H9 (cell line): ENCODE measurements at regions not wholly inside any gene's neighbourhood (a gene's known extent, or its start where the extent isn't known, plus 50 kb on each side); places are given as distances from the start of the nearest gene placed in this dataset.

Source experiments
- DNase-seq: peaks from one replicate; pipeline ENCODE4 v3.0.0-alpha.2; 2017
- H2AFZ ChIP-seq: one replicate; pipeline ENCODE4 v1.6.1; 2013; ENCODE audit warnings: mild to moderate bottlenecking, low read length, control low read depth, moderate library complexity
- H2AK5ac ChIP-seq: 2 replicates; pipeline ENCODE4 v1.6.1; 2013; ENCODE audit warnings: low read length, control low read depth, mixed read lengths; ENCODE audit not compliant: insufficient read length
- H2BK120ac ChIP-seq: one replicate; pipeline ENCODE4 v1.6.1; 2013; ENCODE audit warnings: low read depth, mild to moderate bottlenecking, low read length, control low read depth, inconsistent platforms; ENCODE audit not compliant: poor library complexity, severe bottlenecking
- H2BK12ac ChIP-seq: 2 replicates; pipeline ENCODE4 v1.6.1; 2013; ENCODE audit warnings: low read length, control low read depth, mixed read lengths, low read depth; ENCODE audit not compliant: insufficient read length
- H2BK15ac ChIP-seq: 2 replicates; pipeline ENCODE4 v1.6.1; 2013; ENCODE audit warnings: low read depth, low read length, control low read depth
- H2BK20ac ChIP-seq: one replicate; pipeline ENCODE4 v1.6.1; 2013; ENCODE audit warnings: low read depth, mild to moderate bottlenecking, low read length, control low read depth, inconsistent platforms; ENCODE audit not compliant: poor library complexity, severe bottlenecking
- H2BK5ac ChIP-seq: 2 replicates; pipeline ENCODE4 v1.6.1; 2013; ENCODE audit warnings: low read length, control low read depth, mixed read lengths; ENCODE audit not compliant: insufficient read length
- H3K14ac ChIP-seq: 2 replicates; pipeline ENCODE4 v1.6.1; 2013; ENCODE audit warnings: low read length, control low read depth; ENCODE audit not compliant: insufficient read depth
- H3K18ac ChIP-seq: 2 replicates; pipeline ENCODE4 v1.6.1; 2013; ENCODE audit warnings: low read depth, mild to moderate bottlenecking, mixed read lengths, low read length, control low read depth; ENCODE audit not compliant: insufficient read length
- H3K23ac ChIP-seq: 2 replicates; pipeline ENCODE4 v1.6.1; 2013; ENCODE audit warnings: low read length, control low read depth, mixed read lengths, low read depth; ENCODE audit not compliant: insufficient read length
- H3K23me2 ChIP-seq: 2 replicates; pipeline ENCODE4 v1.6.1; 2013; ENCODE audit warnings: low read depth, mild to moderate bottlenecking, mixed read lengths, low read length, control low read depth; ENCODE audit not compliant: insufficient read length, poor library complexity, severe bottlenecking
- H3K27ac ChIP-seq: 2 replicates; pipeline ENCODE4 v1.5.1; 2013; ENCODE audit warnings: low read length, control low read depth, mixed read lengths, low read depth; ENCODE audit not compliant: insufficient read length
- H3K27me3 ChIP-seq: 2 replicates; pipeline ENCODE4 v1.6.1; 2013; ENCODE audit warnings: low read length, control low read depth, inconsistent platforms; ENCODE audit not compliant: insufficient read depth
- H3K4ac ChIP-seq: 2 replicates; pipeline ENCODE4 v1.6.1; 2013; ENCODE audit warnings: low read depth, mild to moderate bottlenecking, control low read depth, inconsistent platforms, low read length, moderate library complexity
- H3K4me1 ChIP-seq: 2 replicates; pipeline ENCODE4 v1.6.1; 2013; ENCODE audit warnings: low read length, control low read depth, inconsistent platforms; ENCODE audit not compliant: insufficient read depth
- H3K4me2 ChIP-seq: 2 replicates; pipeline ENCODE4 v1.6.1; 2013; ENCODE audit warnings: low read length, control low read depth, mixed read lengths; ENCODE audit not compliant: insufficient read length, insufficient read depth
- H3K56ac ChIP-seq: 2 replicates; pipeline ENCODE4 v1.6.1; 2013; ENCODE audit warnings: low read depth, mild to moderate bottlenecking, mixed read lengths, low read length, control low read depth; ENCODE audit not compliant: insufficient read length
- H3K79me1 ChIP-seq: 2 replicates; pipeline ENCODE4 v1.6.1; 2013; ENCODE audit warnings: low read depth, mild to moderate bottlenecking, moderate library complexity, low read length, control low read depth, inconsistent platforms; ENCODE audit not compliant: insufficient read depth, poor library complexity, severe bottlenecking
- H3K79me2 ChIP-seq: 2 replicates; pipeline ENCODE4 v1.6.1; 2013; ENCODE audit warnings: low read length, control low read depth, inconsistent platforms; ENCODE audit not compliant: insufficient read depth
- H3K9ac ChIP-seq: 2 replicates; pipeline ENCODE4 v1.6.1; 2013; ENCODE audit warnings: low read length, control low read depth, mixed read lengths; ENCODE audit not compliant: insufficient read length; ENCODE audit errors: extremely low read depth
- H3K9me3 ChIP-seq: one replicate; pipeline ENCODE4 v1.6.1; 2013; ENCODE audit warnings: low read depth, low read length, inconsistent platforms; ENCODE audit not compliant: control insufficient read depth
- H3T11ph ChIP-seq: one replicate; pipeline ENCODE4 v1.6.1; 2013; ENCODE audit warnings: mild to moderate bottlenecking, low read length, control low read depth, inconsistent platforms
- H4K20me1 ChIP-seq: one replicate; pipeline ENCODE4 v1.6.1; 2013; ENCODE audit not compliant: control insufficient read depth, insufficient read length, insufficient read depth
- H4K5ac ChIP-seq: 2 replicates; pipeline ENCODE4 v1.6.1; 2013; ENCODE audit warnings: low read depth, mild to moderate bottlenecking, mixed read lengths, low read length, control low read depth; ENCODE audit not compliant: insufficient read length
- H4K8ac ChIP-seq: replicated peaks from 2 replicates; pipeline ENCODE4 v1.6.1; 2013; ENCODE audit warnings: low read length, control low read depth, mixed read lengths, low read depth; ENCODE audit not compliant: insufficient read length
- H4K91ac ChIP-seq: 2 replicates; pipeline ENCODE4 v1.6.1; 2013; ENCODE audit warnings: low read depth, mild to moderate bottlenecking, moderate library complexity, mixed read lengths, low read length, control low read depth; ENCODE audit not compliant: insufficient read length
- H3K27ac Mint-ChIP-seq, 3 experiments: 2 replicates in 2 of 3; 3 replicates in 1 of 3; pipeline ENCODE4 v1.8.0; 2020 to 2021; ENCODE audit warnings: mixed read lengths in 3 of 3, mild to moderate bottlenecking in 1 of 3, moderate library complexity in 1 of 3
- H3K27me3 Mint-ChIP-seq: 2 replicates; pipeline ENCODE4 v1.8.0; 2021; ENCODE audit warnings: low read depth, mild to moderate bottlenecking, moderate library complexity, mixed read lengths
- H3K36me3 Mint-ChIP-seq, 3 experiments: 2 replicates in 2 of 3; 3 replicates in 1 of 3; pipeline ENCODE4 v1.8.0; 2020 to 2021; ENCODE audit warnings: low read depth in 3 of 3, mixed read lengths in 3 of 3; ENCODE audit not compliant: insufficient read depth in 1 of 3
- H3K4me1 Mint-ChIP-seq, 2 experiments: 2 replicates each; pipeline ENCODE4 v1.8.0; 2020; ENCODE audit warnings: mixed read lengths in 2 of 2
- H3K4me3 Mint-ChIP-seq, 2 experiments: 2 replicates in 1 of 2; 3 replicates in 1 of 2; pipeline ENCODE4 v1.8.0; 2020 to 2021; ENCODE audit warnings: mild to moderate bottlenecking in 2 of 2, mixed read lengths in 2 of 2, moderate library complexity in 1 of 2
- H3K9me3 Mint-ChIP-seq, 2 experiments: 2 replicates in 1 of 2; 3 replicates in 1 of 2; pipeline ENCODE4 v1.8.0; 2020; ENCODE audit warnings: mild to moderate bottlenecking in 2 of 2, mixed read lengths in 2 of 2, moderate library complexity in 1 of 2
- WGBS: extraction: QIAGEN DNeasy Blood & Tissue Kit; methylation state at CpG from one replicate; pipeline ENCODE4 v1.1.7; 2013; ENCODE audit warnings: missing lambda C conversion rate, low lambda C conversion rate, mixed read lengths; ENCODE audit not compliant: insufficient read length; ENCODE audit errors: extremely low coverage; 5-methylcytosine and 5-hydroxymethylcytosine counted together
- TF ChIP-seq, protein P1 (sequence below): fragments of 200-600 bp; sonication (generic); conservative IDR thresholded peaks from 3 replicates; pipeline ENCODE4 v1.8.0; 2021; ENCODE audit warnings: antibody characterized with exemption, mild to moderate bottlenecking

DNA sequence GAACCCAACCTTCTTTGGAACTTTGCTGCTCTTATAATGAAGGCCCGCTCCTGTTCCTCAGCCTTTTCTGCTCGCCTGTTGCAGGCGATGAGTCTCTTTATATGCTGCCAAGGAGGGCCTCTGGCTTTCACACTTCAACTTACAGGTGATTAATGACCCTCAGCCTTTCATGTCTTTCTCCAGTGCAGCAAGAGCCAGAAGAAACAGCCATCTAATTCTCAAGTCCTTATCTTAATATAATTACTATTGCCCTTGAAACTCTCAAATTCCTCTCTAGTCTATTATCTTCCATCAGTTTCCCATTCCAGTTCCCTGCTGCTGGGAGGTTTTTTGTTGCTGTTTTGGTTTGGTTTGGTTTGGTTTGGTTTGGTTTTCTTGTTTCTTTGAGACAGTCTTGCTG, 121.8 kb upstream of the MED13 start:
- H2BK5ac ChIP-seq = no peak overlapping the region
- no peak overlapping the region for H2BK12ac ChIP-seq
- no peak overlapping the region for H4K8ac ChIP-seq
- H3K4me1 ChIP-seq = no peaks in the 10 kb centered on the region; the same call in 1 of the 2 replicates
- H3K56ac ChIP-seq = no peak overlapping the region
- Mint-ChIP-seq H3K4me1 (peaks cover 6 to 10% of the 10 kb centered on the region in 2 experiments), H3K27ac (no peak overlapping the region), H3K4me3 (no peak overlapping the region; a peak in 1 of 5 replicates), H3K27me3 (no peaks in the 10 kb centered on the region; the same call in 1 of the 2 replicates), H3K36me3 (no peaks in the 10 kb centered on the region), H3K9me3 (no peaks in the 10 kb centered on the region)
- no peaks in the 10 kb centered on the region for H3K9me3 ChIP-seq
- TF ChIP-seq, protein P1, sequence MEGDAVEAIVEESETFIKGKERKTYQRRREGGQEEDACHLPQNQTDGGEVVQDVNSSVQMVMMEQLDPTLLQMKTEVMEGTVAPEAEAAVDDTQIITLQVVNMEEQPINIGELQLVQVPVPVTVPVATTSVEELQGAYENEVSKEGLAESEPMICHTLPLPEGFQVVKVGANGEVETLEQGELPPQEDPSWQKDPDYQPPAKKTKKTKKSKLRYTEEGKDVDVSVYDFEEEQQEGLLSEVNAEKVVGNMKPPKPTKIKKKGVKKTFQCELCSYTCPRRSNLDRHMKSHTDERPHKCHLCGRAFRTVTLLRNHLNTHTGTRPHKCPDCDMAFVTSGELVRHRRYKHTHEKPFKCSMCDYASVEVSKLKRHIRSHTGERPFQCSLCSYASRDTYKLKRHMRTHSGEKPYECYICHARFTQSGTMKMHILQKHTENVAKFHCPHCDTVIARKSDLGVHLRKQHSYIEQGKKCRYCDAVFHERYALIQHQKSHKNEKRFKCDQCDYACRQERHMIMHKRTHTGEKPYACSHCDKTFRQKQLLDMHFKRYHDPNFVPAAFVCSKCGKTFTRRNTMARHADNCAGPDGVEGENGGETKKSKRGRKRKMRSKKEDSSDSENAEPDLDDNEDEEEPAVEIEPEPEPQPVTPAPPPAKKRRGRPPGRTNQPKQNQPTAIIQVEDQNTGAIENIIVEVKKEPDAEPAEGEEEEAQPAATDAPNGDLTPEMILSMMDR = no peak
- no peak overlapping the region for H4K5ac ChIP-seq
- H3K14ac ChIP-seq = no peak overlapping the region
- H3K27me3 ChIP-seq = no peaks in the 10 kb centered on the region
- no peak overlapping the region for H3K23ac ChIP-seq
- no peak overlapping the region for H2AK5ac ChIP-seq
- no CpG with 5 or more reads among the region's 3 CpGs for WGBS
- H3T11ph ChIP-seq = no peak overlapping the region
- H3K4ac ChIP-seq = no peak overlapping the region
- no peak overlapping the region for H3K4me2 ChIP-seq
- no peak overlapping the region for H4K91ac ChIP-seq
- H2BK15ac ChIP-seq = no peak overlapping the region
- H3K23me2 ChIP-seq = no peaks in the 10 kb centered on the region
- no peaks in the 10 kb centered on the region for H3K79me1 ChIP-seq
- no peak overlapping the region for H2BK120ac ChIP-seq
- H3K18ac ChIP-seq = no peak overlapping the region
- H2BK20ac ChIP-seq = no peak overlapping the region
- no peak for DNase-seq
- H2AFZ ChIP-seq = no peak overlapping the region
- H3K79me2 ChIP-seq = no peaks in the 10 kb centered on the region
- no peaks in the 10 kb centered on the region for H4K20me1 ChIP-seq
- no peak overlapping the region for H3K27ac ChIP-seq
- no peak overlapping the region for H3K9ac ChIP-seq
